Stimulated activated naive CD8-positive, alpha-beta T cell treated with anti-CD3 and anti-CD28 coated beads, Interleukin-15, Interleukin-2, amounts not matched to agents 100 ng/mL and 50 ng/mL, for 24 hours (primary cell): ENCODE measurements at regions not wholly inside any gene's neighbourhood (a gene's known extent, or its start where the extent isn't known, plus 50 kb on each side); places are given as distances from the start of the nearest gene placed in this dataset.

Experiments
- H3K27ac Mint-ChIP-seq: one replicate; pipeline ENCODE4 v1.8.0; 2021; ENCODE audit warnings: mild to moderate bottlenecking, mixed read lengths
- H3K27me3 Mint-ChIP-seq: one replicate; pipeline ENCODE4 v1.8.0; 2021; ENCODE audit warnings: mixed read lengths
- H3K36me3 Mint-ChIP-seq: one replicate; pipeline ENCODE4 v1.8.0; 2021; ENCODE audit warnings: low read depth, mixed read lengths
- H3K4me1 Mint-ChIP-seq: one replicate; pipeline ENCODE4 v1.8.0; 2021; ENCODE audit warnings: low read depth, mixed read lengths
- H3K4me3 Mint-ChIP-seq: one replicate; pipeline ENCODE4 v1.8.0; 2021; ENCODE audit warnings: mild to moderate bottlenecking, mixed read lengths
- H3K9me3 Mint-ChIP-seq: one replicate; pipeline ENCODE4 v1.8.0; 2021; ENCODE audit warnings: mixed read lengths

DNA sequence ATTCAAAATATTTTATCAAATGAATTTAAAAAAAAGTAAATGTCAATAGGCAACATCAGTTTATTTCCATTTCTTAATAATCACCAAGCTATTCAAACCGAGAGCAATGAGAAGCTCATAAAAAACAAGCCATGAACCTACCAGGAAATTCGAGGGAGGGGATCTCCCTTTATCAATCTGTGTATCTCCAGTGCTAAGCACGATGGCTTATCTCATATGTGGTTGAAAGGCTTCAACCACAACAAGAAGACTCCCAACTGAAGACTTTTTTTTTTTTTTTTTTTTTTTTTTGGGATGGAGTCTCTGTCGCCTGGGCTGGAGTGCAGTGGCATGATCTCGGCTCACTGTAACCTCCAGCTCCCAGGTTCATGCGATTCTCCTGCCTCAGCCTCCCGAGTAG is 833.3 kb downstream of the USP25 start:
- H3K36me3 Mint-ChIP-seq, result no peaks in the 10 kb centered on the region

DNA sequence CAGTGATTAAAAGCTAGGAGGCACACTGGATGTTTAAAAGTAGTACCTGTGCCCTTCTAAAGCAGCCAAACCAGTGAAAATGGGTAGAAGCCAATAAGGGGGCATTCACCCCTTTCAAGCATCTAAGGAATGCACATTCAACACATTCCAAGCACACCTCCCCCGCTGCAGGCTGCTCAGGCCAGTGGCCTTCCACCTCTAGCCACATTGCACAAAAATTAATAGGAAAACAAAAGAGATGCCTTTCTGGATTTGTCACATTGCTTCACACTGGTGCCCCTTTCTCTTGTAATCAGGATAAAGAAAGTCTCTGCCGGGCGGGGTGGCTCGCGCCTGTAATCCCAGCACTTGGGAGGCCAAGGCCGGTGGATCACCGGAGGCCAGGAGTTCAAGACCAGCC is 834.0 kb downstream of the USP25 start:
- Mint-ChIP-seq H3K4me1 (no peaks in the 10 kb centered on the region), H3K27me3 (no peaks in the 10 kb centered on the region), H3K36me3 (no peaks in the 10 kb centered on the region), H3K27ac (no peak overlapping the region), H3K9me3 (no peaks in the 10 kb centered on the region), H3K4me3 (no peak overlapping the region)

More for the DNA sequence above, 833.3 kb downstream of the USP25 start:
- H3K4me1 Mint-ChIP-seq, result no peaks in the 10 kb centered on the region
- H3K9me3 Mint-ChIP-seq, result no peaks in the 10 kb centered on the region
- H3K27ac Mint-ChIP-seq, result no peak overlapping the region
- no peak overlapping the region for H3K4me3 Mint-ChIP-seq
- H3K27me3 Mint-ChIP-seq, result no peaks in the 10 kb centered on the region

DNA sequence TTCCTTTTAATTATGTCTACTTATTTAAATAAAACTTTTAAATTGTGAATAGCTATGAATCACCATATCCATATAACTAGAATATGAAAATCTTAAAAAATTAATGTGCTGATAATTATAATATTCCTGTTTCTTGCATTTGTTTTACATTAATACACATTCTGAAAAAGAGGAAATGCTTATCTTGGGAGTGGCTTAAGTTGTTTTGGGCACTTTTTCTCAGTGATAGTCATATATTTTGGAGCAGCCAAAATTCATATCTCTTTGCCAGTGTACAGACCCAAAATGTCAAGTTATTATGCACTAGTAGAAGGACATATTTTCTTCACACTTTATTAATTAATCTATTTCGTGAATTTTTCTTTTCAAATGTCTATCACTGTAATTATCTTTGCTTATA is 838.5 kb downstream of the USP25 start:
- no peak overlapping the region for H3K27ac Mint-ChIP-seq
- H3K36me3 Mint-ChIP-seq, result no peaks in the 10 kb centered on the region
- H3K27me3 Mint-ChIP-seq, result no peaks in the 10 kb centered on the region
- H3K4me1 Mint-ChIP-seq, result no peaks in the 10 kb centered on the region
- no peak overlapping the region for H3K4me3 Mint-ChIP-seq
- H3K9me3 Mint-ChIP-seq, result no peaks in the 10 kb centered on the region

DNA sequence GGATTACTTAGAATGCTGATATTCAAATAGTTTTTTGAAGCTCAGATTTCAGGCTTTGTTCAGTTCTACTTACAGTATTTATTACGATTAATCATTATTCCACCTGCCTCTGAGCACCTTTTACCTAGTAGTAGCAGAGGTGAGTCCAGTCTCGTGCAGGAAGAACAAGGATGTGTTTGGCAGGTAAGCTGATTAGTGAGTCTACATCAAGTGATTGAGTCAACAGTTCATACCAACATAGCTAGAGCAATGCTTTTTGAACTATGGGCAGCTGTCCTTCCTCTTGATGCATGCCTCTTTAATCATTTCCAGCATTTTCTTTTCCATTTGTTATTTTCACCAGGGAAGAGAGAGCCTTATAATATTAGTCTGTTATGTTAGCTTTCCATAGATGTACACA is 838.9 kb downstream of the USP25 start:
- Mint-ChIP-seq H3K27me3 (no peaks in the 10 kb centered on the region), H3K9me3 (no peaks in the 10 kb centered on the region), H3K36me3 (no peaks in the 10 kb centered on the region), H3K4me3 (no peak overlapping the region), H3K4me1 (no peaks in the 10 kb centered on the region), H3K27ac (no peak overlapping the region)

DNA sequence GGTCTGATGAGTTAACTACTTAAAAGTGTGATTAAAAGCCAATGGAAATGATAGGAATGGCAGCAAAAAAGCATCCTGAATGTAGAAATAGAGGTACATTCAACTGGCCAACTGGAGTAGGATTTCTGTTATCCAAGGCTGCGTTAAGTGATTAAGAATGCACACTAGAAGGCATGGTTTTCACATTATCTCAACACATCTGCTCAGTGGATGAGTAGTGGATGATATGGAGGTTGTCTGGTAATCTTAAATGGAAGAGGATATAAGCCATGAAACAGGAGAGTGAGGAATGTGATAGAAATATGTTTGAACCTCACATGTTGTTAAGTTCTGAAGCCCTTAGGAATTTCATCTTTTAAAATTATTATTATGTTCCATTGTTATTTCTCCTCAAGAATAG is 839.9 kb downstream of the USP25 start:
- Mint-ChIP-seq H3K4me1 (no peaks in the 10 kb centered on the region), H3K27ac (no peak overlapping the region), H3K9me3 (peaks cover under 1% of the 10 kb centered on the region), H3K27me3 (no peaks in the 10 kb centered on the region), H3K36me3 (no peaks in the 10 kb centered on the region), H3K4me3 (no peak overlapping the region)

DNA sequence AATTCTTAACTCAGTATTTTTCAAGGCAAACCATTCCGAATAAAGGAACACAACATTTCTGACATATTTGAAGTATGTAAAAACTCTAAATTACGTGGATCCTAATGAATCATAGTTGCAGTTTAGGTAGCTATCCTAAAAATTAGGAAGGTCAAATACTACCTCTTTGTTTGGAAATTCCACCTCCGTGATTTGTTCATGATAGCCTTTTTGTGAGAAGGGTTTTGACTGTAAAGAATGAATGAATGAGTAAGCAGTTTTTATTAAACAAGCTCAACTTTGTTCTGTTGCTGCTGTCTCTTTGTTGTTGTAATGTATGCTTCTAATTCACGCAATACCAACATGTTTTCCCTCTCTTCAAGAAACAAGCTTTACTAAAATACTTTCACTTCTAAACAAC is 840.4 kb downstream of the USP25 start:
- no peak overlapping the region for H3K27ac Mint-ChIP-seq
- H3K36me3 Mint-ChIP-seq, result no peaks in the 10 kb centered on the region
- peaks cover 3% of the 10 kb centered on the region for H3K9me3 Mint-ChIP-seq
- no peaks in the 10 kb centered on the region for H3K4me1 Mint-ChIP-seq
- no peak overlapping the region for H3K4me3 Mint-ChIP-seq
- H3K27me3 Mint-ChIP-seq, result no peaks in the 10 kb centered on the region

DNA sequence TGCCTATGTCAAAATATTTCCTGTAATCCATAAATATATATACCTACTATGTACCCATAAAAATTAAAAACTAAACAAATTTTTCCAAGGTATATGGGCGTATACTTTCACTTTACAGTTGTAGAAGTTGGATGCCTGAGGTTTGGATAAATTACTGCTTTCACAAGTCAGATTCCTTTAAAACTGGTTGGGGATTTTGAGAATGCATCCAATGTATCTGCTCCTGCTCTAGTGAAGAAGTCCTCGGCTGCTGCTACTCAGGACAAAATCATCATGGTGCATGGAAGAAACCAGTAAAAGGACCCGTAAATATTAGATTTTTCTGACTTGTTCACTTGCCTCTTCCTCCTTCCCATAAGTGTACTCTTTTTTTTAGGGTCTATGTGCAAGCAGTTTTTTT is 841.1 kb downstream of the USP25 start:
- no peaks in the 10 kb centered on the region for H3K36me3 Mint-ChIP-seq
- no peak overlapping the region for H3K4me3 Mint-ChIP-seq
- H3K4me1 Mint-ChIP-seq, result no peaks in the 10 kb centered on the region
- peaks cover 3% of the 10 kb centered on the region for H3K9me3 Mint-ChIP-seq
- H3K27me3 Mint-ChIP-seq, result no peaks in the 10 kb centered on the region
- H3K27ac Mint-ChIP-seq, result no peak overlapping the region

DNA sequence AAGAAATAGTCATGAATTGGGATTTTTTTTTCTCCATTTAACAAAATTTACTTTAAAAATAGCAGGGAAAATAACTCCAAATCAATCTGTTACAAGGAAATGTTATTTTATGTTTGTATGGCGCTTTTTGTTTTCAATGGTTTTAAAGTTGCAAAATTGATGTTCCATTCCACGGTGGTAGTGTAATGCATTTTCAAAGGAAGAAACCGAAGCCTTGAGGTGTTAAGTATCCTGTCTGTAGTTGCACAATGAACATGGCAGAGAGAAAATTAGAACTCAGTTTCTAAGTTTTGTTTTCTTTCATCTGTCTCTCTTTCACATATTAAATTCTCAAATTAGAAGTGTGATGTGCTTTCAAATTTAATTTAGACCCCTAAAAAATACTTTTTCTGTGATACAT is 841.8 kb downstream of the USP25 start:
- no peaks in the 10 kb centered on the region for H3K4me1 Mint-ChIP-seq
- H3K4me3 Mint-ChIP-seq, result no peak overlapping the region

DNA sequence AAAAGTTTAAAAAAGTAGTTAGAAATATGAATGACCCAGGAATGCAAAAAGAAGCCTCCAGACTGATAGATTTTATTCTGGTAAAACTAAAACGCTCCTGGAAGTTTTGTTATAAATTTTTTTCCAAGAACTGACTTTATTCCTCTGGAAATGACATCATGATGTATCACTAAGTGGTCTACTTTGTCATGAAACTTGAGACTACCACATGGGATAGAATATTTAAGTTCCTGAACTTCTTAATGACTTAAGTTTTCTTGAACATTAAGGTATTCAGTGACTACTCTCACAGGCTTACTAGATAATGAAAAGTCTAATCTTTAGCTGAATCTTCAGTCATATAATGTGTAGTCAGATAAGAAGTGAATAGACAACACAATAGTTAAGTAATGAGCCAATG is 842.2 kb downstream of the USP25 start:
- Mint-ChIP-seq H3K27me3 (no peaks in the 10 kb centered on the region), H3K36me3 (no peaks in the 10 kb centered on the region), H3K4me3 (no peak overlapping the region), H3K9me3 (peaks cover 3% of the 10 kb centered on the region), H3K4me1 (no peaks in the 10 kb centered on the region), H3K27ac (no peak overlapping the region)

More for the DNA sequence above, 841.8 kb downstream of the USP25 start:
- no peaks in the 10 kb centered on the region for H3K36me3 Mint-ChIP-seq
- H3K9me3 Mint-ChIP-seq, result peaks cover 3% of the 10 kb centered on the region
- H3K27ac Mint-ChIP-seq, result no peak overlapping the region
- H3K27me3 Mint-ChIP-seq, result no peaks in the 10 kb centered on the region

DNA sequence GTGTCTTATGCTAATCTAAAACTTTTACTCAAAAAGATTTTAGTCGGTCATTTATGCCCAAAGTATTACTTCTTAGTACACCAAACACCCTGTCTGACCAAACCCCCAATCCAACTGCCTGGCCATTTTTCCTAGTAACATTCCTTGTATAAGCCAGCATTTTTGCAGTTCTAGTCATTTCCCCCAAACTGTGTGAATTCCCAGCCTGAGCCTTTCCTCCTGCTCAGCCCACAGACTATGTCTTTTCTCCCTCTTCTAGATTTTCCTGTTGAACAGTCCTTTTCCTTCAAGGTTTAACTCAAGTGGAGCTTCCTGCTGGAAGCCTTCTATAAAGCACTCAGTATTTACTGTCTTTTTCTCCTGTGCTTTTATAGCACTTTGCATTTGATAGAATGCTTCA is 843.8 kb downstream of the USP25 start:
- Mint-ChIP-seq H3K36me3 (no peaks in the 10 kb centered on the region), H3K4me1 (no peaks in the 10 kb centered on the region), H3K4me3 (no peak overlapping the region), H3K27ac (no peak overlapping the region), H3K9me3 (peaks cover 3% of the 10 kb centered on the region), H3K27me3 (no peaks in the 10 kb centered on the region)

DNA sequence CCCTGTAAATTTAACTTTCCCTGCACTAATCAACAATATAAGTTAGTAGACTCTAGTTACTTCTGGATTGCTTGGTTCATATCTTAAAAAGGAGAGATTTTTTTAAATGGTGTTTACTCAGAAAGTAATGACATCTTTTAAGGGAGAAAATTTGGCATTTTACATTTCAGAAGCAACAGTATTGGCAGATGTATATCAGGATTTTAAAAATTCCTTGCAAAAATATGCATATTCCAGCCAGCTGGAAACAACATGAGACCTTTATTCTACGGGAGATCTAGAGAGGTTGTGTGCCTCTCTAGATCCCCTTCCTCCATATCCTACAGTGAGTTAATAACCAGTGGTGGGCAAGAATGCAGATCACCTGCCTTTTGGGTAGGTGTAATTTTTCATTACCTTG is 848.2 kb downstream of the USP25 start:
- no peak overlapping the region for H3K4me3 Mint-ChIP-seq
- H3K27me3 Mint-ChIP-seq, result no peaks in the 10 kb centered on the region
- no peaks in the 10 kb centered on the region for H3K36me3 Mint-ChIP-seq
- no peaks in the 10 kb centered on the region for H3K4me1 Mint-ChIP-seq
- H3K9me3 Mint-ChIP-seq, result peaks cover 3% of the 10 kb centered on the region
- H3K27ac Mint-ChIP-seq, result no peak overlapping the region

DNA sequence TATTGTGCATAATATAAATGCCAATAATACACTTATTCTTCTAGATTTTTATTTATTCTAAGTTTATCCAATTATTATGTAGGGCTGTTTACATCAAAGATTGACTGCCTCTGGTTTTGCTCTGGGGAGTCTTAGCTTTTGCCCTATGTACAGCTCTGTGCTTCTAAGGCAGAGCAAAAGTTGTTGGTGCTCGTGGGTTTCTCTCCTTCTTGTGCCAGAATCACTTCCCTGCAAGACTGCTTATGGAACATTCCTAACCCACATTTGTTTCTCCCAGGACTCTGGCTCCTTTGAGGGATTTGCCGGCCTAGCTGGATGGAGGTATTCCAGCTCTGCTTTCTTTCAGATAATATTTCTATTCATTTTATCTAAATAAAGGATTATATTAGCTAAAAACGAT is 849.1 kb downstream of the USP25 start:
- H3K9me3 Mint-ChIP-seq, result peaks cover 3% of the 10 kb centered on the region
- H3K27ac Mint-ChIP-seq, result no peak overlapping the region
- H3K27me3 Mint-ChIP-seq, result no peaks in the 10 kb centered on the region
- no peaks in the 10 kb centered on the region for H3K4me1 Mint-ChIP-seq
- H3K4me3 Mint-ChIP-seq, result no peak overlapping the region
- no peaks in the 10 kb centered on the region for H3K36me3 Mint-ChIP-seq

DNA sequence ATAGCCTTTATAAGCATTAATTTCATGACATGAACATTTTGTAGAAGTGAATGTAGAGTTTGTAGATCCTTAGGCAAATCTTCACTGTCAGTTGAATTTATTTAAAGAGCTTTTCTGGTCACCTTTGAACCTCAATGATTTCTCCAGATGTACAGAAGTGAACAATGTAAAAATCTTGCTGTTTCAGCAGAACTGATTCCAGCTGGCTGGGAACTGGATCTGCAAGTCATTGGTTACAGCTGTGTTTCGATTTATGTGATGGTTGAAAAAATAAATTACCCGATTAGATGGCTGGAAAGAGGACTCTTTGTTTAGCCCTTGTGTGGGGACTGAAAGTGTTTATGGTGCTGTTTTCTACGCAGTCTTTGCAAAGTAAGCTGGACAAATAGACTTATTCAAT is 849.8 kb downstream of the USP25 start:
- Mint-ChIP-seq H3K4me3 (no peak overlapping the region), H3K27me3 (no peaks in the 10 kb centered on the region), H3K27ac (no peak overlapping the region), H3K36me3 (no peaks in the 10 kb centered on the region), H3K4me1 (no peaks in the 10 kb centered on the region), H3K9me3 (peaks cover 3% of the 10 kb centered on the region)

DNA sequence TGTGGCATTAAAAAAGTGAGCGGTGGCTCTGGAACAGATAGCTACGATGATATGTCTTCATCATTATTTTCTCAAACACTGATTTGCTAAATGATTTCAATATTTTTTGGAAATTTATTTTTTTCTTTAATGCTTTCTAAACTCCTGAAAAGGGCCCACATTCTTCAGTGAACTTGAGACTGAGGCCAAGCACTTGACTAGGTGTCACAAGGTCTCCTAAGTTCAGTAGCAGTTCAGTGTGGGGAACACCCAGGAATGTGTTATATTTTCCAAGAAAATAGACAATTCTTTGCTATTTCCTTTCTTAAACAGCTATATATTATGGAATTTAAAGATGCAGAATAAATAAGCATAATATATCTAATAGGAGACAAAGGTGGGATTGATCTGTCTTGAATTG is 850.9 kb downstream of the USP25 start:
- no peak overlapping the region for H3K4me3 Mint-ChIP-seq
- no peaks in the 10 kb centered on the region for H3K27me3 Mint-ChIP-seq
- no peaks in the 10 kb centered on the region for H3K36me3 Mint-ChIP-seq
- no peaks in the 10 kb centered on the region for H3K9me3 Mint-ChIP-seq
- H3K27ac Mint-ChIP-seq, result no peak overlapping the region
- H3K4me1 Mint-ChIP-seq, result no peaks in the 10 kb centered on the region

DNA sequence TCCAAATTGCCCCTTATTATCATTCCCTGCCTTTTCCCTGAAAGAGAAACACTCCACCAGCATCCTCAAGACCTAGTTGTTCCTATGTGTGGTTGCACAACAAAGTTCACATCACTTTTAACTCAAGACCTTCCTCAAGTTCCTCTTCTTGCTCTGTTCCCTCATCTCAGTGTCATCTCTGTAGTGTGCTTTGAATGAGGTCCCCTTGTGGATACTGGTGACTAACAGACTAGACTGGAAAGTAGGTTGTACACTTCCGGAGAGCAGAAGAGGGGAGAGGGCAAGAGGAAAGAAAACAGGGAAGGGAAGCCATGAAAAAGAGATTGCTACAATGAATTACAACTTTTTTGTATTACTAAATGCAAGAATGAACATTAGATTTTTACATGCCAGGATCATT is 853.8 kb downstream of the USP25 start:
- H3K9me3 Mint-ChIP-seq, result no peaks in the 10 kb centered on the region
- H3K4me3 Mint-ChIP-seq, result no peak overlapping the region
- H3K4me1 Mint-ChIP-seq, result no peaks in the 10 kb centered on the region
- no peaks in the 10 kb centered on the region for H3K36me3 Mint-ChIP-seq
- no peak overlapping the region for H3K27ac Mint-ChIP-seq
- H3K27me3 Mint-ChIP-seq, result no peaks in the 10 kb centered on the region

DNA sequence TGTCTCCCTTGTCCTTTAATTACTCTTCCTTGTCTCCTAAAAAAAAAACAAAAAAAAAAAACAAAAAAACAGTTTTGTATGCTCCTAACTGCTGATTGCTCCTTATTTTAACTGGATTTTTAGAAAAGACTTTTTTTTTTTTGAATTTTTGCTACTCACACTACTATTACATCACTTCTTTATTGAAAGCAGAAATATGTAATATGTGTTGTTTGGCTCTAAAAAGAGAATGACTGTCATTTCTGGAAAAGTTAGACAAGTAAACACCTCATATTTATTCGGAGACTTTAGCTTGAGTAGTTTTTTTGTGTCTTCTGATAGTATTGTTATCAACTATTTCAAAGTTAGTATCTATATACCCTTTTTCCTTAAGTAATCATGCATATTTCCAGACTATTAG is 855.0 kb downstream of the USP25 start:
- H3K36me3 Mint-ChIP-seq, result no peaks in the 10 kb centered on the region
- H3K4me3 Mint-ChIP-seq, result no peak overlapping the region
- no peak overlapping the region for H3K27ac Mint-ChIP-seq
- no peaks in the 10 kb centered on the region for H3K9me3 Mint-ChIP-seq
- H3K27me3 Mint-ChIP-seq, result no peaks in the 10 kb centered on the region
- H3K4me1 Mint-ChIP-seq, result no peaks in the 10 kb centered on the region

DNA sequence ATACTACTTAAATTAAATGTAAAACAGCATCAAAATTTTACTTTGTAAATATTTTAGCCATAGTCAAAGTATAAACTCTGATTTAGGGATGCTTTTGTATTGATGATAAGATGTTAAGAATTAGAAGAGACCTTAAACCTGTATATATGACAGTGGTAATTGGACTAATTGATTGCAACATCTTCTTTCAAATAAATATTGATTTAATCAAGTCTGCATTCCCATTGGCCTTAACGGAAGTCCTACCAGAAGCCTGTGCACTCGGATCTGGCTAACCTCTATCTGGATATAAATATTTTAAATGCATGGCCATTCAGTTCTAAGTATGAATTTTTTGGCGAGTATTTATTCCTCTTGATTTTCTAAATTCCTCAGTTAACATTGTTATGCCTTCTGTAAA is 856.1 kb downstream of the USP25 start:
- Mint-ChIP-seq H3K4me3 (no peak overlapping the region), H3K9me3 (no peaks in the 10 kb centered on the region), H3K27me3 (no peaks in the 10 kb centered on the region), H3K27ac (no peak overlapping the region), H3K4me1 (no peaks in the 10 kb centered on the region), H3K36me3 (no peaks in the 10 kb centered on the region)
